Osteoblast (primary cell): ENCODE measurements at regions not wholly inside any gene's neighbourhood (a gene's known extent, or its start where the extent isn't known, plus 50 kb on each side); places are given as distances from the start of the nearest gene placed in this dataset.

Experiments used
- DNase-seq: peaks from one replicate; pipeline ENCODE4 v3.0.0; 2011; ENCODE audit warnings: low spot score, mixed read lengths; ENCODE audit not compliant: insufficient read length; ENCODE audit errors: missing footprints
- H2AFZ ChIP-seq: 2 replicates; pipeline ENCODE4 v1.6.0; 2011; ENCODE audit warnings: mild to moderate bottlenecking, low read length
- H3K27ac ChIP-seq: 2 replicates; pipeline ENCODE4 v1.5.1; 2011; ENCODE audit warnings: mild to moderate bottlenecking, low read depth, low read length, moderate library complexity
- H3K27me3 ChIP-seq: 2 replicates; pipeline ENCODE4 v1.6.0; 2012; ENCODE audit warnings: mild to moderate bottlenecking, control low read depth, inconsistent platforms, low read length, moderate library complexity; ENCODE audit not compliant: insufficient read depth
- H3K36me3 ChIP-seq: 2 replicates; pipeline ENCODE4 v1.5.1; 2011; ENCODE audit warnings: mild to moderate bottlenecking, low read length, control low read depth, moderate library complexity; ENCODE audit not compliant: insufficient read depth
- H3K4me1 ChIP-seq: 2 replicates; pipeline ENCODE4 v1.5.1; 2011; ENCODE audit warnings: mild to moderate bottlenecking, low read length, control low read depth, moderate library complexity; ENCODE audit not compliant: insufficient read depth
- H3K4me2 ChIP-seq: 2 replicates; pipeline ENCODE4 v1.6.0; 2011; ENCODE audit warnings: mild to moderate bottlenecking, low read length; ENCODE audit not compliant: insufficient read depth
- H3K4me3 ChIP-seq: fragments of 200-600 bp; sonication (generic); 3 replicates; pipeline ENCODE4 v1.5.1; 2012; ENCODE audit warnings: mild to moderate bottlenecking, low read length, inconsistent platforms; ENCODE audit not compliant: insufficient read depth
- H3K79me2 ChIP-seq: 2 replicates; pipeline ENCODE4 v1.6.0; 2012; ENCODE audit warnings: mild to moderate bottlenecking, low read length, control low read depth, inconsistent platforms; ENCODE audit not compliant: insufficient read depth
- H3K9me3 ChIP-seq: 2 replicates; pipeline ENCODE4 v1.5.1; 2011; ENCODE audit warnings: low read depth, low read length, control low read depth
- H4K20me1 ChIP-seq: 2 replicates; pipeline ENCODE4 v1.6.0; 2012; ENCODE audit warnings: mild to moderate bottlenecking, low read length, control low read depth; ENCODE audit not compliant: insufficient read depth
- TF ChIP-seq, protein P1 (sequence below): IDR thresholded peaks from 2 replicates; pipeline ENCODE4 v1.5.1; 2011; ENCODE audit warnings: mild to moderate bottlenecking, low read depth, low read length, moderate library complexity; ENCODE audit errors: extremely low read depth

DNA sequence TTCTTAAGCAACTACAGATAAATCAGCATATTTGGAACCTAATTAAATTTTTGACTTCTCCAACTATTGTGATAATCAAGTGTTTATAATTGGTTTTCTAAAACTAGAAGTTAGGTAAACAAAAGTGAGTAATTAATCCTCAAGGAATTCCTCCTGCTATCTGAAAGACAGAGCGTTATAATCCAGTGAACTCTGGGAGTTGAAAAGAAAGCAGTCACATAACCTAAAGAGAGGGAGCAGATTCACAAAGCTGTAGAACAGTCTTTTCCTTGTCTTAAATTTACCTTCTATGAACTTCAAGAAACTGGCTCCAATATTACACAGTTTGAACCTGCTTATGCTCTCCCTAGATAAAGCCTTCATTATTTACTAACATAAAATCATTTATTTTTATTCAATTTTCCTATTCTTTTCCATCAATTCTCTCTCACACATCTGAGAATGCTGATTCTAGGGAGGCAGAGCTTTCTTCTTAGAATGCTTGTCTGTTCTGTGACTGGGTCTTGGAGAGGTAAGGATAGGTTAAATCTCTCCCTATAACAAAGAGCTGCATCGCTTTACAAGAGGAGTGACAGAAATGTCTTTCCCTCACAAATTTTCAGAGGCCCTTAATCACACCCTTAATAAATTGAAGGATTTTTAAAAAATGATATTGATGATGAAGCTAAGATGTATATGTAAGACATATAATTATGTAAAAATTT lies 132.8 kb downstream of the TUSC7 start:
- no peaks in the 10 kb centered on the region for H3K36me3 ChIP-seq
- DNase-seq: no peak
- H2AFZ ChIP-seq: no peak overlapping the region

DNA sequence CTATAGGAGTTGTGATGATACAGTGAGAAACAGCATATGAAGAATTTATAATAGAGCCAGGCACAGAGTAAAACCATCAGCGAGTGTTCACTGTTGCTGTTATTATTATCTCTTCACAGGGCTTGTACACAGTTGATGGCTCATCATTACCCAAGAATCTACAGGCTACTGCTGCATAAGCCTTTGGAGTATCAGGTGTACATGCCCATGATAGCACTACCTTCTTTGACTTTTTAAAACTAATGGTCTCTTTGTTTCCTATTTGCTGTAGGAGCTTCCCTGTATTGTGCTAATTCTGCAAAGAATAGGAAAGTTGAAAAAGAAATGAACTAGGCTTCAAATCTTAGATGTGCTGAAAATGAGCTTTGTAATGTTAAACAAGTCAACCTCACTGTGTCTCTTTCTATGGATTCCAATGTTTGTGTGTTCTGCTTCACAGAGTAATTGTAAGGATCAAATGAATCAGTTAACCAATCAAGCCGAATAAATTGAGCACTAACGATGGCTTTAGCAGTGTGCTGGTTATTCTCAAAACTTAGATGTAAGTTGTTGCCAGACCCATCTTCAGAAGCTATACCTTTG lies 138.8 kb downstream of the TUSC7 start:
- no peaks in the 10 kb centered on the region for H3K36me3 ChIP-seq
- H3K27ac ChIP-seq: no peak overlapping the region
- no peak overlapping the region for H3K4me2 ChIP-seq
- no peaks in the 10 kb centered on the region for H3K27me3 ChIP-seq
- H4K20me1 ChIP-seq: no peaks in the 10 kb centered on the region
- no peaks in the 10 kb centered on the region for H3K79me2 ChIP-seq
- H2AFZ ChIP-seq: no peak overlapping the region
- H3K4me1 ChIP-seq: no peaks in the 10 kb centered on the region
- no peak overlapping the region for H3K4me3 ChIP-seq
- TF ChIP-seq, protein P1, sequence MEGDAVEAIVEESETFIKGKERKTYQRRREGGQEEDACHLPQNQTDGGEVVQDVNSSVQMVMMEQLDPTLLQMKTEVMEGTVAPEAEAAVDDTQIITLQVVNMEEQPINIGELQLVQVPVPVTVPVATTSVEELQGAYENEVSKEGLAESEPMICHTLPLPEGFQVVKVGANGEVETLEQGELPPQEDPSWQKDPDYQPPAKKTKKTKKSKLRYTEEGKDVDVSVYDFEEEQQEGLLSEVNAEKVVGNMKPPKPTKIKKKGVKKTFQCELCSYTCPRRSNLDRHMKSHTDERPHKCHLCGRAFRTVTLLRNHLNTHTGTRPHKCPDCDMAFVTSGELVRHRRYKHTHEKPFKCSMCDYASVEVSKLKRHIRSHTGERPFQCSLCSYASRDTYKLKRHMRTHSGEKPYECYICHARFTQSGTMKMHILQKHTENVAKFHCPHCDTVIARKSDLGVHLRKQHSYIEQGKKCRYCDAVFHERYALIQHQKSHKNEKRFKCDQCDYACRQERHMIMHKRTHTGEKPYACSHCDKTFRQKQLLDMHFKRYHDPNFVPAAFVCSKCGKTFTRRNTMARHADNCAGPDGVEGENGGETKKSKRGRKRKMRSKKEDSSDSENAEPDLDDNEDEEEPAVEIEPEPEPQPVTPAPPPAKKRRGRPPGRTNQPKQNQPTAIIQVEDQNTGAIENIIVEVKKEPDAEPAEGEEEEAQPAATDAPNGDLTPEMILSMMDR: no peak
- no peaks in the 10 kb centered on the region for H3K9me3 ChIP-seq
- no peak for DNase-seq

More for the DNA sequence above, 132.8 kb downstream of the TUSC7 start:
- Histone ChIP-seq H3K27ac (no peak overlapping the region), H3K4me1 (no peaks in the 10 kb centered on the region), H3K4me2 (no peak overlapping the region), H3K9me3 (no peaks in the 10 kb centered on the region), H3K27me3 (no peaks in the 10 kb centered on the region), H3K79me2 (no peaks in the 10 kb centered on the region), H4K20me1 (no peaks in the 10 kb centered on the region), H3K4me3 (no peak overlapping the region)
- TF ChIP-seq, protein P1: no peak

DNA sequence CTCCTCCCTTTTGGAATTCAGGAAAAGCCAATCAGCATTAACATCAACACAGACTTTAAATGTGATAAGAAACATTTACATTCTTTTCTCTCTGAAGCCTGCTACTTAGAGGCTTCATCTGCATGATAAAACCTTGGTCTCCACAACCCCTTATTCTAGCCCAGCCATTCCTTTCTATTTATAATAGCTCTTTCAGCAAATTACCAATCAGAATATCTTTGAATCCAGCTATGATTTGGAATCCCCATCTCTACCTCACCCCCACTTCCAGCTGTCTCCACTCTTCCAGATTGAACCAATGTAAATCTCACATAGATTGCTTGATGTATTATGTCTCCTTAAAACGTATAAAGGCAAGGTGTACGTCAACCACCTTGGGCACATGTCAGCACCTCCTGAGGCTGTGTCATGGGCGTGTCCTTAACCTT lies 139.7 kb downstream of the TUSC7 start:
- no peak for DNase-seq
- Histone ChIP-seq H3K9me3 (no peaks in the 10 kb centered on the region), H4K20me1 (no peaks in the 10 kb centered on the region), H3K27me3 (no peaks in the 10 kb centered on the region), H3K4me3 (no peak overlapping the region), H3K79me2 (no peaks in the 10 kb centered on the region), H3K4me2 (no peak overlapping the region), H2AFZ (no peak overlapping the region), H3K27ac (no peak overlapping the region), H3K4me1 (no peaks in the 10 kb centered on the region), H3K36me3 (no peaks in the 10 kb centered on the region)
- TF ChIP-seq, protein P1: no peak

DNA sequence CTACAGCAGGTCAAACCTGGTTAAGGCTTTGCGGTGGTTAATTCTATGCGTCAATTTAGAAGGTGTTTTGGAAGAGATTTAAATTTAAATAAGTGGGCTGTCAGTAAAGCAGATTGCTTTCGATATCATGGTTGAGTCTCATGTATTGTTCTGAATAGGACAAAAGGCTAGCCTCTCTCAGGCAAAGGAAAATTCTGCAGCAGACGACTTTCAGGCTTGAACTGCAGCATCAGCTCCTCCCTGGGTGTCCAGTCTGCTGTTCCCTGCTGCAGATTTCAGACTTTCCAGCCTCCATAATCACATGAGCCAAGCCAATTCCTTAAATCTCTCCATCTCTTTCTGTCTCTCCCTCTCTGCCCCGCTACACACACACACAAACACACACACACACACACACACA lies 143.2 kb downstream of the TUSC7 start:
- Histone ChIP-seq H4K20me1 (no peaks in the 10 kb centered on the region), H3K79me2 (no peaks in the 10 kb centered on the region), H3K27ac (no peak overlapping the region), H3K36me3 (no peaks in the 10 kb centered on the region), H3K9me3 (no peaks in the 10 kb centered on the region), H3K27me3 (no peaks in the 10 kb centered on the region), H3K4me1 (no peaks in the 10 kb centered on the region), H2AFZ (no peak overlapping the region), H3K4me2 (no peak overlapping the region), H3K4me3 (no peak overlapping the region)
- TF ChIP-seq, protein P1: no peak
- no peak for DNase-seq
